GM21515 (cell line): ENCODE measurements at regions not wholly inside any gene's neighbourhood (a gene's known extent, or its start where the extent isn't known, plus 50 kb on each side); places are given as distances from the start of the nearest gene placed in this dataset.
"Not testable (repeated sequence)": the region's sequence is repeated elsewhere in the genome, so short reads cannot be mapped to it uniquely, and the experiment has no call there.

Source experiments
- ATAC-seq: cut with Tn5 transposase; IDR thresholded peaks from one replicate; pipeline ENCODE4 v1.9.1; 2021; ENCODE audit not compliant: unreplicated experiment

DNA sequence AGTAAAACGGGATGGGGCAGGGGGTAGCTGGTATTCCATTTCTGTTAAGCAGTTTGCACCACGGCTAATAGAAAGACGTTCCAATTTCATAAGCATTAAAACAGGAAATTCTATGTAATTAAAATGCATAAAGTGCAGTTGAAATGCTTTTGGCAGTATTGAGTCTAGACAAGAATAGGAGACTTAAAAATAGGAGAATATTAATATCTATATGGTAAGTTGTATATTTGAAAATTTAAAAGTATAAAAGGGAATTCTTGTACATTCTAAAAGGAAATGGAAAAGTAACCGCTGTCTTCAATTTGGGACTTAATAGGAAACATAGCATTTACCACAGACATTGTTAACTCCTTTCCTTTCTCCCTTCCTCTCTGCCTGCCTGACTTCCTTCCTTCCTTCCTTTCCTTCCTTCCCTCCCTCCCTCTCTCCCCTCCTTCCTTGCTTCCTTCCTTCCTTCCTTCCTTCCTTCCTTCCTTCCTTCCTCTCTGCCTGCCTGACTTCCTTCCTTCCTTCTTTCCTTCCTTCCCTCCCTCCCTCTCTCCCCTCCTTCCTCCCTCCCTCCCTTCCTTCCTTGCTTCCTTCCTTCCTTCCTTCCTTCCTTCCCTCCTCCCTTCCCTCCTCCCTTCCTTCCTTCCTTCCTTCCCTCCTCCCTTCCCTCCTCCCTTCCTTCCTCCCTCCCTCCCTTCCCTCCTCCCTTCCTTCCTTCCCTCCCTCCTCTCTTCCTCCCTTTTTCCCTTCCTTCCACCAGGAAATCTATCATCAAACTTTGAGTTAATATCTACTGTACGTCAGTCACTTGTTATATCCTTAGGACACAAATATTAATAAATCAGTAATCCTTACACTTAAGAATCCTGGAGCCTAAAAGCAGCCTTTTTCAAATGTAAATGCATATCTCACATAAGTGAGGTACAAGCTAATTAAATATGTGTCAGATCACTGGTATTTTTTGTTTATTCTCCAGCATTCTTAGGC is 1049.3 kb downstream of the GALC start:
- no peak for ATAC-seq

DNA sequence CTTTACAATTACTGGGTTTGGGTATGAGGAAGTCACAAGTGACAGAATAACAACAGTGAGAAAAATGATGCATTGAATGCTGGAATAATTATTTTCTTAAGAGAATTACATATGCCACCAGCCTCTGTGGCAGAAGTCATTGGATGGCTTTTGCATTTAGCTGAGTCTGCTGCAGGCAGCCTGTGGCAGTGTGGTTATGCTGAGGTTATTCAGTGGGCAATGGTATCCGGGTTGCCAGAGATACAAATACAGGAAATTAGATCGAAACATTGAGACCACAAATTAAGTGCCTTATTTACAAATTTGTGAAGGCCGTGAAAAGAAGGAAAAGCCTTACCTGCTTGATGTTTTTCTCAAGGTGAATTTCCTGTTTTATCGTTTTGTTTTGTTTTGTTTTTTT is 1050.0 kb downstream of the GALC start:
- ATAC-seq = no peak

DNA sequence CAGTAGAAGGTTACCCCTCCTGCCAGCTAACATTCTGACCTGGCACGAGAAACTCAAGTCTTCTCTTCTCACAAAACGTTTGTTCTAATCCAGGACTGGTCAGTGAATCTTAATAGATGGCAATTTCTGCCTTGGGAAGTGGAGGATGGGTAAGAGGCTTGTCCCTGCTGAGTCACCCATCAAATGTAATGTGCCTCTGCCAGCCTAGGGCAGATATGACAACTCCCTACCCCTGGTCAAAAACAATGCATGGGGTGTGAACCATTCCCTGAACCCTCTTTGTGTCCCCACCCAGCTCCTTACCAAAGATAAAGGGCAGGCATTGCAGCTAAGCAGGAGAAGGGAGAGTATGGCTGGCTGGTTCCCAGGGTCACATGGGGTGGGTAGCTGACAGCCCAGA is 1052.9 kb downstream of the GALC start:
- no peak for ATAC-seq

DNA sequence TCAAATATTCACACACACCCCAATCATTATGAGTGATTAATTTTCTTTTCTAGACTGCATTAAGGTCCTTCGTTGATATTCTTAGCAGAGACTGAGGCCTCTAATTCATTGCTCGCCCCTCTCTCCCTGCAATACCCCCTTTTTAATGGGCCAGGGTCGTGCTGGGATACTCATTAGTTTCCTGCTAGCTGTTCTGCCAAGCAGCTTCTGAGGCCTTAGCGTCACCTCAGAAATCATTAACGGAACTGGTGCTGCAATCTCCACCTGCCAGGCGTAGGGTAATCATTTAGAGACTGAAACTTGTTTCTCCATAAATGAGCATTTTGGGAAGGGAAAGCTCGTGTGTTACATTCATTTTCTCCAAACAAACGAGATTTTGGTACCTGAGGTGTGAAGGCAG is 1054.7 kb downstream of the GALC start:
- no peak for ATAC-seq

DNA sequence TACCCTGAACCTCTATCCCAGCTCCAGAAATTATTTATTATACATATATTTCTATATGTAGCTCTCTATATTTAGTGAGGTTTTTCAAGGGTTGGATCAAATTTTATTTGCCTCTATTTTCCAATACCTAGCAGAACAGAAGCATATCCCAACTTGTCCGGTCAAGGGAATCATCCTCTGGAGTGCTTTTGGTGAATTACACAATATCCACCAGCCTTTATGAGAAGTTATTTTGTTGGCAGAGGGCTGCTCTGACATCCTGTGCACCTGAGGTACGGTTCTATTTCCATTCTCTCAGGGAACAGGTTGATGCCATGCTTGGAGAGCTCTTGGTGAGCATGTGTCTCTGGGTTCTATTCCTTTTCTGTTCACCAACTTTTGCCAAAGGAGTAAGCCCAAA is 1056.4 kb downstream of the GALC start:
- no peak for ATAC-seq

DNA sequence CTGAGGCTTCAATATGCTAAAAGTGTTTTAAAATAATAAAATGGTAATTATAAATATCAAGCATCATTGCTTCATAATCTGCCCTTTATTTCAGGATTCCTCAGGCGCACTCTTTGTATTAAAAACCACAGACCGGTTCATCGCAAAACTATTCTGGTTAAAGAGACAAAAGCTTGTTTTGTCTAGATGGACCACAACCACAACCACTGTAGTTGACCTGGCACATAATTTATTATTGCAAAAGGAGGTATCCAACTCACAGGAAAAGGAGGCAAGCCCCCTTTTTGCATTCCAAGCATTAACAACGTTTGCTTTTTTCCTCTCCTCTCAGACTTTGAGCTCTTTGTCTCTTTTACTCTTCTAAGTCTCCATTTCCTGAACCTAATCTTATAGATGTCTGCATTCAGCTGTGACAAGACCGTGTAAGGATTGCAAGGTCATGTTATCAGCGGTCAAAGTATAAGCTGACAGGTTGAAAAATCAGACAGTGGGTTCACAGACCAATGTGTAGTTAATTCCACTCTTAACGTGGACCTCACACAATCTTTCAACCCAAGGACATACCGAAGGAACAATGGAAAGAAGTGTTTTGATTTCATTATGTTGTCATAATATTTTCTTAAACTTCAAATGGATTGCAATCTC is 1057.6 kb downstream of the GALC start:
- ATAC-seq = no peak

DNA sequence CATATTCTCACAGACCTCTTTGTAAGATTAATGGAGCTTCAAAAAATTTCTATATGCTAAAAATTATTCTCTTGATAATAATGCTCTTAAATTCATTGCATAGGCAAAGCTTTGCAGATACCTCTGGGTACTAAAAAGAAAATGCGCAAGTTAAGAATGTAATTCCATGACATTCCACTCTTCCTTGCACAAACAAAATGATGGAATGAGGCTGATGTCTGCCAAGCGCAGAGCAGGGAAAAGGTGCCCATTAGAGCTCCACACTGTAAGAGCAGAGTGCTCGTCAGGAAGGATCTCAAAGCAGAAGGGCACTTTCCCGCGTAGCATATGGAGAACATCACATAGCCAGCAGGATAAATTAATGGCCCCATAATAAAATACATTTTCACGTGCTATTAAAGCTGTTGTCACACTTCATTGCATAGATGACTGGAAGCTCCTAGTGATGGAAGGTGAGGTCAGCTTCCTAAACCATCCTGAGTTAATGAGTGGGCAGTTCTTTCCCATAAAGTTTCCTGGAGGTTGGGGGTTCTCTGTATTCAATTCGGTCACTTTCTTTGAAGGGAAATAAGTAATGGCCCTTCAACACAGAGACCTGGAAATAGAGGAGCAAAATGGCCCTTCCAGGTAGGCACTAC is 1058.9 kb downstream of the GALC start:
- no peak for ATAC-seq

DNA sequence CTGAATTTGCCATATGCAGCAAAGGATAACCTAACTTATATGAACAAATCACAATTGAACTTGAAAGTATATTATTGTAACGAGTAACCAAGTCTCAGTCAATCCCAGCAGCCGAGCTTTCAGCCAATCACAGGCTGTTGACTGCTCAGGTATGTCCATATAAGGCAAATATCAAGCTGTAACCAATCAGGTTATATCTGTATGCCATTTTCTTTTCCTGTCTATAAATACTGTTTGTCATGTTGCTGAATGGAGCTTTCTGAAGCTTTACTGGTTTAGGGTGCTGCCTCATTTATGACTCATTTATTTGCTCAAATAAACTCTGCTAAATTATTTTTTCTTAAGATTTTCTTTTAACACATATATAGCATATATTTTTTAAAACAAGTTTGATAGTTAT is 1059.5 kb downstream of the GALC start:
- ATAC-seq = no peak

DNA sequence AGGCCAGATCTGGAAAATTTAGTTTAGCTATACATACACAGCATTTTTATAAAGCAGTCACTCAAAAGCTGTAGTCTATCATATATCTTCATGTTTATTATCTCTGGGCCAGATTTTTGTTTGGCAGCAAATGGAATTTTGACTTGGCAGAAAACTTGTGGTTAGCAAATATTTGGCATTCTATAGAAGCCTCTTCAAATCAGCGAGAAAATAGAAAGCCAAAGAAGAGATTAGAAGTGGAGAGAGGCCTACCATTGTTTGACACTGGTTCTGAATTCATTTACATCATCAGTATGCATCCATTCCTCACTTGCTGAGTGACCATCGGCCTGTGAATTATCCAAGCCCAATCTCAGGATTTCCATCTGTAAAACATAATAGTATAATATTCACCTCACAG is 1077.6 kb downstream of the GALC start:
- no peak for ATAC-seq

DNA sequence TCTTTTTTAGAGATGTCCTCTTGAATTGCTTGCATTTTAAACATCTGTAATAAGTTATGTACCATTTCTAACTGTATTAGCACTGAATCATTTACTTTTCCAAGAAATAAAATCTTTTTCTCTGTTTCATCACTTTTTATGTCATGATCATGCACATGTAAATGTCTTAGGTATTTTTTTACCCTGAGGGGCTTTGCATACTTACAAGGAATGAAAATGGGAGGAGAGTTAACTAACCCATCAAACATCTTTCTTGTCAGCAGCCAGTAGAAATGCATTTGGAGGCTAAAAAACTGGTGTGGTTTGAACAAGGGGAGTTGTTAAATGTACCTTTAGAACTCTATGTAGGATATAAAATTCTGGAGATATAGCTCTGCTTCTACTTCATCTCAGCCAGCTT is 1080.3 kb downstream of the GALC start:
- ATAC-seq = no peak

DNA sequence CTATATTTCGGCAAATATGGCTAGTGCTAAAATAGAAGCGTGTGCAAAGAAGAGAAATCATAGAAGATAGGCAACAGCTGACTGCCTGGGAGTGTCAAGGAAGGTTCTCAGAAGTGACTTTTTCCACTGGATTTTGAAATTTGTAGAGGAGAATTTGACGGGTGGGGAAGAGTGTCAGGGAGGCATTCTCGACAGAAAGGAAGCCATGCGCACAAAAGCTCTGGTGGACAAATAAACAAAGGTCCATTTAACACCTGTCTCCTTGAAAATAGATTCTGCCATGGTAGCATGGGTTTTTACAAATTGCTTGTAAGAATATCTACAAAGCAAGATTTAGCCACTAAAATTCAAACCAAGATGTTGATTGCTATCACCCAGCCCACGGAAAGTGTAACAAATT is 1081.5 kb downstream of the GALC start:
- ATAC-seq = no peak

DNA sequence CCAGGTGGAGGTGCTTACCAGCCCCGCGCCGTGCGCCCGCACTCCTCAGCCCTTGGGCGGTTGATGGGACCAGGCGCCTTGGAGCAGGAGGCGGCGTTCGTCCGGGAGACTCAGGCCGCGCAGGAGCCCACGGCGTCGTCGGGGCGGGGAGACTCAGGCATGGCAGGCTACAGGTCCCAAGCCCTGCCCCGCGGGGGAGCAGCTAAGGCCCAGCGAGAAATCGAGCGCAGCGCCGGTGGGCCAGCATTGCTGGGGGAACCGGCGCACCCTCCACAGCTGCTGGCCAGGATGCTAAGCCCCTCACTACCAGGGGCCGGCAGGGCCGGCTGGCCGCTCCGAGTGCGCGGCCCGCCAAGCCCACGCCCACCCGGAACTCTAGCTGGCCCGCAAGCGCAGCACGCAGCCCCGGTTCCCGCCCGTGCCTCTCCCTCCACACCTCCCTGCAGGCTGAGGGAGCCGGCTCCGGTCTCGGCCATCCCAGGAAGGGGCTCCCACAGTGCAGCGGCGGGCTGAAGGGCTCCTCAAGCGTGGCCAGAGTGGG is 1087.5 kb downstream of the GALC start:
- ATAC-seq = not testable (repeated sequence)

DNA sequence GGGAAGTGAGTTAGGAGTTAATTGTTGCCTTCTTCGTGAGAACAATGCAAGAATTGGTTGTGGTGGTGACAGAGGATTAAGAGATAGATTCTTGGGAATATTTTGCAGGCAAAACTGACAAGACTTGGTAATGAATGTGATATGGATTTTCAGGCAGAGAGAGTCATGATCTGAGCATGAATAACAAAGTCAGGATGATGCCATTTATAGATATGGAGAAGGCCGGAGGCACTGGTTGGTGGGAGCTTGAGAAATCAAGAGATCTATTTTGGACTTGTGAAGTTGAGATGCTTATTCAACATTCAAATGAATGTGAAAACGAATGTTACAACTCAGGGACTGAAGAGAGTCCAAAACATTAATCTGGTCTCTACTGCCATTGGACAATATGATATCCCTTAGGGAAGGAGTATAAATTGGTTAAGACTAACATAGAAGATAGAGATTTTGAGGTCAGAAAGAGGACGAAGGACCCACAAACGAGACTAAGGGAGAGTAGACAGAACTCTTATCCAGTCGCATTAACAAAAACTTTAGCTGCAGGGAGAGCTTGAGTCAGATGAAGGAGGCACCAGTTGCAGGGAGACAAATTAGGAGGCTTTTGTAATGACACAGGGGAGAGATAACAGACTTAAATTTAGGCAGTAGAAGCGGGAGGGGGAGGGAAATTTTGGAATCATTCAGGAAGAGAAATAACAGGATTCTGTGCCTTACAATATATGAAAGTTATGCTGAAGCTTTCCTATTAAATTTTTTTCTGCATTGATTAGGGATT is 1090.6 kb downstream of the GALC start:
- no peak for ATAC-seq

DNA sequence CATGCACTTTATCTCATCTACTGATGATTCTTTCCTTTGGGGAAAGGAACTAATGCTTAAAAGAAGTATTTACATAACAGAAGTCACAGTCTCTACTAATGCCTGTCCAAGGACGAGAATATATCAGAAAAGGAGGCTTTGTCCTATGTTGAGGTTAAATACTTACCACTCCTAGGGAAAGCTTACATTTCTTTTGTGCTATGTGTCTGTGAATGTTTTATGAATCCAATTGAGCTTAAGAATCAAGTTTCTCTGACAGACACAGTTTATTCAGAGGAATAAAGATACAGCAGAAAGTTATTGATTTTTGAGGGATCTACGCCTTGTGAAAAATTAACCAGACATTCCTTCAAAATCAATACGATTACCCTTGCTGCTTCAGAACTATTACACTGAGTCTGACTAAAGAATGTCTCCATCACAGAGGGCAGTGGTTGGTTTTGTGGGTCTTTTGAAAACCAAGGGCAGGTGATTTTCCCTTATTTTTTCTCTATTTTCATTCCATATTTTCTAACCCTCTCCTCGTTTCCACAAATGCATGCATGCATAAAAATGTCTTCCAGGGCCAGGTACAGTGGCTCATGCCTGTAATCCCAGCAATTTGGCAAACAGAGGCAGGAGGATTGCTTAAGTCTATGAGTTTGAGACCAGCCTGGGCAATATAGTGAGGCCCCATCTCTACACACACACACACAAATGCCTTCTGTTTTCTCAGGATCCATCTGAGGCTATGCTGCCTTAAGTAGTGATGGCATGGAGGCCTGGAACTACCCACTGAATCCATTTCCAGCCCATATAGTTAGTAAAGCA is 1095.1 kb downstream of the GALC start:
- ATAC-seq = no peak

DNA sequence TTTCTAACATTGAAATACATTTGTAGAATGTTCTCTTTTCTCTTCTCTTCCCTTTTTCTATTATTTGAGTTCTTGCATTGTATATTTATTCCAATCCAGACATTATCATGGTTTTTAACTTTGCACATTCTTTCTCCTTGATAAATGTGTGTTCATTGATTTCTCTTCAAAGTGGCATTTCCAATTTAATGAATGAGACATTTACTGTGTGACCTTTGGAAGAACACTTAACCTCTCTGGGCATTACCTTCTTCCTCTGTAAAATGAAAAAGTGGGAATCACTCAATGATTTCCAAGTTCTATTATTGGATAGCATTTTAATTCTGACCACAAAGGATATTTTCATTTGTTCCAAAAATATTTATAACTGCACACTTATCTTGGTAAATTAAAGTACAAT is 1095.8 kb downstream of the GALC start:
- no peak for ATAC-seq

DNA sequence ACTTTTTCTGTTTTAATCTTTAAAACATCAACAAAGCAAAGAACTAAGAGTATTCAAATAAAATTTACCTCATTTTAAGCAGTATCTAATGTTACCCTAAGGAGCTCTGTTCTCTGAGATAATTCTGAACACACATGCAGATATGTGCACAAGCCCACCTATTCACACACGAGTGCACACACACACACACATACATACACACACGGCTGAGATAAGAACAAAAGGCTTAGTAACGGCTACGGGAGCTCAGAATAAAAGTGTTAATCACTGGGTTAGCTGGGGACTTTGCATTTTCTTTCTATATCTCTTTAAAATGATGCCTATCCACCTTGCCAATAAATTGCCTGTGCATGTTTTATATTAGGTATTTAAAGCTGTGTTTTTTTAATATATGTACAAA is 1096.3 kb downstream of the GALC start:
- no peak for ATAC-seq

DNA sequence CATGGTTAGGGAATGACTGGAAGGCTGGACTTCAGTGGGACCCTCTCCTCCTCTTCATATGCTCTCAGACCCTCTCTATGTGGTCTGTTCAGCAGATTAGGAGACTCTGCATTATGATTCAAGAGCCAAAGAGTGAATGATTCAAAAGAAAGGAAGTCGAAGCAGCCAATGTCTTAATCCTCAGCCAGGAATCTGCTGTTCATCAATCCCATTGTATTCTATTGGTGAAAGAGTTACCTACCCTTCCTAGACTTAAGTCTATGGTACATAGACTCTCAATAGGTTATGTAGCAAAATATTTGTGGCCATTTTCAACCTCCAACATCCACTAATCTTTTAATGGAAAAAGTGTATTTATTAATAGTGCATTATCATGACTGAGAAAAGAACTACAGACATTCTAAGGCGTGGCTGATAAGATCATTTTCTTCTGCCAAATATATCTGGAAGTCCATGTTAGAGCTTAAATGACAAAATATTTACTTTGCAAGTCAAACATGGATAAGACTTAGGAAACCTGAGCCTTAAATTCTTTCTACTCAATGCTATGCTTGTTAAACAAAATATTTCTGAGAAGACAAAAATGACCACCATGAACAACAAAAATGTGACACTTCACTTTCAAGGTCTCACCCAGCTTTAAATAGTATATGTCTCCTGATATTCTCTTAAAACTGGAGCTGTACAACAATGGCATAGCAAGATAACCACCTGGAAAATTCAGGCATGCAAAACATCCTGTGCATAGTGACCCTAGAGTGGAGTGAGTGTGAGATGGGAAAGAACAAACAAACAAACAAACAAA is 1100.6 kb downstream of the GALC start:
- no peak for ATAC-seq

DNA sequence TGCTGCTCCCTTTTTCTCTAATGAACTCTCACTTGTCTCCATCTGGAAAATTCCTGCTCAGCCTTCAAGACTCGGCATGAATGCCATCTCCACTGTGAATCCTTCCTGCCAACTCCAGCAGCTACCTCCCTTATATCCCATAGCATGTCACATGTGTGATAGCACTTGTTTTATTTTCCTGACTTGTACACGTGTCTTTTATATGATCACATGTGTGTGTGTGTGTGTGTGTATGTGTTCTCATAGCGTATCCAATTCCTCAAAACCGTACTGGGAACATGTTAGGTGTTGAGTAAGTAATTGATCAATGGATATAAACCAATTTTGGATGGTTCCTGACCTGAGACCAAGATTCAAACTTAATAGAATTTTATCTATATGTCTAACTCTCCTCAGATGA is 1107.7 kb downstream of the GALC start:
- no peak for ATAC-seq

DNA sequence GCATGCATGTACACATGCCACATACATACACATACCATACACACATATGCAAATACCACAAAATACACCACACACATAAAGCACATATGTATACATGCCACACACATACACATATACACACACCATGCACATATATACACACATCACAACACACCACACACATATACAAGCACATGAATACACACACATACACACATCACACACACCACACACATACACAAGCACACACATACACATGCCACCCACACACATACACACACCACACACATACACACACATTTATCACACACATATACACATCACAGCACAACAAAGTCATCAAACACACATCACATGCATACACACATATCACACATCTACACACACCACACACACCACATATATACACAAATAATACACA is 1108.5 kb downstream of the GALC start:
- ATAC-seq = no peak
